Peyer's patch (tissue), 4 donors: ENCODE measurements at regions not wholly inside any gene's neighbourhood (a gene's known extent, or its start where the extent isn't known, plus 50 kb on each side); places are given as distances from the start of the nearest gene placed in this dataset.

ENCODE experiments used
- POLR2A ChIP-seq, 2 donors: fragments of 450-650 bp; IDR thresholded peaks; one replicate each; pipeline ENCODE4 v1.5.1; 2017; ENCODE audit warnings: antibody characterized with exemption in 2 of 2, mild to moderate bottlenecking in 2 of 2, moderate library complexity in 2 of 2
- TF ChIP-seq, protein P1 (sequence below), 6 experiments: fragments of 450-650 bp in 4 of 6; fragments of 200-600 bp in 2 of 6; sonication (generic) in 1 of 6; IDR thresholded peaks; one replicate each; pipeline ENCODE4 v1.5.1; 2017 to 2019; ENCODE audit warnings: antibody characterized with exemption in 6 of 6, mild to moderate bottlenecking in 3 of 6, moderate library complexity in 1 of 6

DNA sequence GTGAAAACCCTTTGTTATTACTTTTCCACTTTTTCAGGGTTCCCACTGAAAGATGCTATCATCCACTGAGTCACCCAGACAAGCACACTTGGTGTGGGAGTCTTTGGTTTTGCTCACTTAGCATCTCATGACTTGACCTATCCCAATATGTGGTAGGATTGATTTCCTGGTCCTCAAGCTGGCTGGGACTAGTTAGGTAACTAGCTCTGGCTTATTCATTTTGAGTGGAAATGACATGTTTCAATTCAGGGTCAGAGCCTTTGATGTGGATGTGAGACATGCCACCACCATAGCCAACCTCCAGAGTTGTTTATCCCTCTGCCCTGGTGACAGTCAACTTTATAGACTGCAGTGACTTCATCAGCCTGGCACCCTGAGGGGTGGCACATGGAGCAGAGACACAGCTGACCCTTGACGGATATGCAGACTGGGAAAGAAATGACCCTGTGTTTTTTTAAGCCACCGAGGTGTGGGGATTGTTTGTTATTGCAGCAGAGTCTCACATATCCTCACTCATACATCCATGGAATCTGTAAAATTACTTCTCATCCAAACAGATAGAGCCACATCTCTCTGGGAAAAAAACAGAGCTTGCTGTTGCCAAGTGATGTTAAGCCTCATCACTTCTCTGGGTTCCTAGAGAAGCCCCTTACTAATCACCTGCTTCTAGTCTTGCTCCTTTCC is 699.9 kb downstream of the MATN1 start:
- TF ChIP-seq, protein P1, sequence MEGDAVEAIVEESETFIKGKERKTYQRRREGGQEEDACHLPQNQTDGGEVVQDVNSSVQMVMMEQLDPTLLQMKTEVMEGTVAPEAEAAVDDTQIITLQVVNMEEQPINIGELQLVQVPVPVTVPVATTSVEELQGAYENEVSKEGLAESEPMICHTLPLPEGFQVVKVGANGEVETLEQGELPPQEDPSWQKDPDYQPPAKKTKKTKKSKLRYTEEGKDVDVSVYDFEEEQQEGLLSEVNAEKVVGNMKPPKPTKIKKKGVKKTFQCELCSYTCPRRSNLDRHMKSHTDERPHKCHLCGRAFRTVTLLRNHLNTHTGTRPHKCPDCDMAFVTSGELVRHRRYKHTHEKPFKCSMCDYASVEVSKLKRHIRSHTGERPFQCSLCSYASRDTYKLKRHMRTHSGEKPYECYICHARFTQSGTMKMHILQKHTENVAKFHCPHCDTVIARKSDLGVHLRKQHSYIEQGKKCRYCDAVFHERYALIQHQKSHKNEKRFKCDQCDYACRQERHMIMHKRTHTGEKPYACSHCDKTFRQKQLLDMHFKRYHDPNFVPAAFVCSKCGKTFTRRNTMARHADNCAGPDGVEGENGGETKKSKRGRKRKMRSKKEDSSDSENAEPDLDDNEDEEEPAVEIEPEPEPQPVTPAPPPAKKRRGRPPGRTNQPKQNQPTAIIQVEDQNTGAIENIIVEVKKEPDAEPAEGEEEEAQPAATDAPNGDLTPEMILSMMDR (IDR thresholded peaks at IDR 0.05): no peak
- no peak for TF ChIP-seq POLR2A (IDR thresholded peaks at IDR 0.05)
